NCI-H748 (cell line): ENCODE measurements at regions not wholly inside any gene's neighbourhood (a gene's known extent, or its start where the extent isn't known, plus 50 kb on each side); places are given as distances from the start of the nearest gene placed in this dataset.

Experiments
- DNase-seq: peaks from one replicate; lab custom pipeline; 2025; ENCODE audit not compliant: unreplicated experiment; lab: John Stamatoyannopoulos, UW

- DNase-seq = no peak
These were observed 146.3 kb upstream of the SP8 start for GRCh38 chr7:20932785-20933527.

DNA sequence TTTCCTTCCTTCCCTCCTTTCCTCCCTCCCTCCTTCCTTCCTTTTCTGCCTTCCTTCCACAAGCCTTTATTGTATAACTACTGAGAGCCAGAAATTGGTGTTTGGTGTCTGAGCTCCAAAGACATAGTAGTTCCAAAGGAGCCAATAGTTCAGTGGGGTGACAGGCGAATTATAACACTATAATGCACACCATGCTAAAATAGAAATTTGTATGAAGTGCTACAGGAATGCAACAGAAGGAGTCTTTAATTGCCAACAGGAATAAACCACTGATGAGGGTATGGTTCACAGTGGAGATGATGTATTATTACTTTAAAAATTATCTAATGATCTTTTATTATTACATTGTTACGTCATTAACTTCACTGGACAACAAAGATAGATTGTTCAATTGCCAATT, 158.8 kb upstream of the SP8 start:
- DNase-seq = no peak

DNA sequence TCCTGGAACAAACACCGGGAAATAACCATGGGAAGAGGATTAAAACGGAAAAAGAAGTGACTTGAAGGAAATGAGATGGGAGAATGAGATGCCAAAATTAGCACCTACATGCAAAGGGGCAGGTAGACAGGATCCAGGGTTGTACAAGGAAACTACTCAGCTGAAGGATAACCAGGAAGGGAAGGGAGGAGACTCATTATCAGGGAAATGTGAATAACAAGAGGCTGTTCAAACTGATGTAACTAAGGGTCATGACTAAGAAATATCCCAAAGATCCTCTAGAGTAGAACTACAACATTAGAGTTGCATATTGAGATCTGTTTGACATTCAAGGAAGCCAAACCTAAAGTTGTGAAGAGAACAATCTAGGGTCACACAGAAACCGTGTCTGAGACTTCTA, 166.2 kb upstream of the SP8 start:
- no peak for DNase-seq

DNA sequence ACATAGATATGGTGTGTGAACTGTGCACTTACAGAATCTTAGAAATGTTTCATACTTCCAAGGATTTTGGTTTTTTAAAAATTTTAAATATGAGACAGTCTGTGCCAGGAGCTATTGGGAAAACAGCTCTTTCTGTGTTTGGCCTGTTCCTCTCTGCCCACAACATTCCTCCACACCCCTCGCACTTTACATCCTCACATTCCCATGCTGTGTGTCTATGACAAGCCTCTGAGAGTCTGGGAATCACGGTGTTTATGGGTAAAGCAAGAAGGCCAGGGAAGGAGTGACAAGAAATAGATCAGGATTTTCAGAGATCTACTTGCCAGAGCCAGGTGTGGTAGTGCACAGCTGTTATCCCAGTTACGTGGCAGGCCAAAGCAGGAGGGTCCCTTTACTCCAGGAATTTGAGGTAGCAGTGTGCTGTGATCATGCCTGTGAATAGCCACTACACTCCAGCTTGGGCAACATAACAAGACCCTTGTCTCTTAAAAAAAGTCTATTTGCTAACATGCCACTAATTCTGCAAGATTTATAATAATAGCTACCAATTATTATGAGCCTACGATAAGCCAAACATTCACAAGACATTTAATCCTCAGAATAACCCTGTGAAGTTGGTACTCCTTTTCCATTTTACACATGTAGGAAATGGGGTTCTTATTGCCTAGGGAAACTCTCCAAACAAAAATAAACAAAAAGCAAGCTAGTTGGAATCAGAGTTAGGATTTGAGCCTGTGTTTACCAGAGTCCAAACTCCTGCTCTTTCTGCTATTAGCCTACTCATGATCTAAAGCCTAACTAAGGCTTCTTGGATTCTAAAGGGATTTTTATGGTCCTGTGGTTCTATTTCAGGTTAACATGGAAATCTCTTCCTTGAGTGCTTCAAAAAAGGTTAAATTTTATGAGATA, 168.3 kb upstream of the SP8 start:
- DNase-seq = no peak

DNA sequence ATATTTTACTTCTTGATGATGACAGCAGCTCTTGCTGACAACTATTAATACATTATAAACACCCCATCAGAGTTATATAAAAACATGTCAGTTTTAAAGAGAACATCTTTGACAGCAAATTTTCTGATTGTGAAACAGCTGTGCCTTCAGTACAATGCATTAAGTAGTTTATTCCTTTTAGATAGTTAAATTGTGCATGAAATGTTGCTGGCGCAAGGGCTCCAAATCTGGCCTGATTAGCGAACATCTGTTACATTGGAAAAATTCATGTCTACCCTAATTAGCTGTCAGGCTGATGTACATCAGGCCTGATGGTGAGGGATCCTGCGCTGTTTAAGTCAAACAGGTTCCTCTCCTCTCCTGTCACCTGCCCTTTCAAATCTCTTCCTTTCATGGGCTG, 171.9 kb upstream of the SP8 start:
- peak; percentile 97 for DNase-seq

- peak; percentile 89 for DNase-seq
These were observed 172.6 kb upstream of the SP8 start for GRCh38 chr7:20959281-20959680.

- DNase-seq = peak; percentile 70
These were observed 177.0 kb upstream of the SP8 start for GRCh38 chr7:20963556-20964280.

DNA sequence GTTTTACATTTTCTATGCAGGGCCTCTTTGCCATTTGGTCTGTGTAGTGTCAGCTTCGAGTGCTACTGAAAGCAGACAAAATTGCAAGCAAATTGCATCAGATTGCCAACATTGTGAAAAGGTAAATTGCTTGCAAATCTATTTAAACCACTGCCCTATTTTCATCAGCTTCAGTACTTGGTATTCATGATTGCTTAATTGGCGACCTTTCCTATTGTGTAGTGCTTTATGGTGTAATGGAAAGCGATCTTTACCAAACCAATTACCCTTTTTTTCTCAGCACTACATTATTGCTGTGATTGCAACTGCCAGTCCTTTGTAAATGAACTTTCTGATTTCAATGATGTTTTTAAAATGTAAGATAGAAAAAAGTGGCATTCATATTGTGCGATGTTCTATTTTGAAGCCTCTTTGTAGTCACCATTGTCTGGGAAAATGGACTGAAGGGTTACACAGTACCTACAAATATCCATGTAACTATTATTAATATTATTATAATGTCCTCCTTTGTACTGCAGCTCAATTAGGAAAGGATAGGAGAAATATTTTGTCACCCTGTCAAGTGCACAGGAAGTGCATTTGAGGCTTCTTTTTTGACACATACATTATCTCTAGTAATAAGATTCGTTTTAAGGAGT, 177.7 kb upstream of the SP8 start:
- DNase-seq = peak; percentile 100

DNA sequence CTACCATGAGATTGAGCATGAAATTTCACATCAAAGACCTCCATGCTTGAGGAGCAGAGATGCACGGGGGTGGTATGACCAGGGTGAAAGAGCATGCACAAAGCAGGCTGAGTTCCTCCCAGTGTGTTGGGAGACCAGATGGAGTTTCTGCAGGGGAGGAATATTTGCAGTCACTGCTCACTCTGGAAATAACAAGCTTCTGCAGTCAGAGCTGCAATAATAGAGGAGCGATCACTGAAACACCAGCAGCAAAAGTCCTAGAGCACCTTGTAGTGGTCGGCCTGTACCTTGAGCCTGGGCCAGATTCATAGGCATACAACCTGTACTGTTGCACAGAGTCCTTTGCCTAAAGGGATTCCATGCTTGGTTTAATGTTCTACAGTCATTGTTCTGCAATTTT, 184.5 kb upstream of the SP8 start:
- DNase-seq = no peak

DNA sequence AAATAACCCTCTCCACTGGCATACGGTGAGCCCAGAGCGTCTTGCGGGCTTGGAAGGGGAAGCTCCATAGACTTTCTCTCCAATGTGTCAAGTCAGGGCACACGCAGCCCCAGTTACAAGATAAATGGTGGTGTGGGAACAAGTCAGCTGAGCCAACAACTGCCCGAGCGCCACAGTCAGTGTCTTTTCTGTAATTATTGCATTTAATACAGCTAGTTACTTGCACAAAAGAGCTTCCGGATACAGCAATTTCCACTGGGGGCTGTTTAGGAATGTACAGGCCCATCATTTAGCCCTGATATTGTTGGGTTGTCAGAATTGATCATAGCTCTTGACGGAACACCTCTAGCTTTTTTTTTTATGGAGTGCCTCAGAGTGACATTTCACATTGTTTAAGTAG, 193.5 kb upstream of the SP8 start:
- DNase-seq = peak; percentile 10

DNA sequence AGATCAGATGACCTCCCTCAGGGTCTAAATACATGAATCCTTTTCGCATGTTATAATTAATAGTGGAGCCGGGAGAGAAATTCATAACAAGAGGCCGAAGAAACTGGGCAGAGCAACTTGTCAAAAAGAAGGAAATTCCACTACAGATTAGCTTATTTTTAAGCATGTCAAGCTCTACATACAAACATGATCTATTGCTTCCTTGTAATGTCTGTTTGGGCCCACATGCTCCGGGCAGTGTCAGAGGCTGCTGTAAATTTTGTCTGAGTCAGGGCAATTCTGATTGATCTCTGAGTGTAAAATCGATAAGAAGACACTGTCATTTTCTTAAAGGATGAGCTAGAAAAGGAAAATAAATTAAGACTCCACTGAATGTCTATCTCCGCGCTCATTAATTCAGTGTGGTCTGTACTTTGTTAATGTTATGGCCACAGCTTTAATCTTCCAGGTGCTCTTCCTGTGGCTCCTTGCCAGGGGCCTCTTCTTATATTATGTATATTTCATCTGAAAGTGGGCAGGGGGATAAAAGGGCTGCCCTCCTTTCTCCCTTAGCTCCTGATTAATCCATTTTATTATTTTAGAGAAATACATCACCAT, 194.1 kb upstream of the SP8 start:
- no peak for DNase-seq

DNA sequence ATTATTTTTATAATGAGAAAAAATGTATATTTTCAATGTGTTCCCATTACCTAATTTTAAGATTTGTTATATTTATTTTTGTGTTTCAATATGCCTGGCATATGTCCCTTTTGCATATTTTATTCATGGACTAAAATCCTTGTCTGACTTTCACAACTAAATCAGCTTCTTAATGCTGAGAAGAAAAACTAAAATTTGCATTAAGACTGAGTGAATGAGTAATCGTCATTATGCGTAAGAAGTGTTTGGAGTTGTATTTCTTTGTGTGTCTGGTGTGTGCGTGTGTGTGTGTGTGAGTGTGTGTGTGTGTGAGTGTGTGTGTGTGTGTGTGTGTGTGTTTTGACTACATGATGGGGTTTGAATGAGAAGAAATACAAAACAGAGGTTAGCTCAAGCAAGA, 201.7 kb upstream of the SP8 start:
- DNase-seq = no peak

- peak; percentile 9 for DNase-seq
These were observed 204.9 kb upstream of the SP8 start for GRCh38 chr7:20991544-20991943.

DNA sequence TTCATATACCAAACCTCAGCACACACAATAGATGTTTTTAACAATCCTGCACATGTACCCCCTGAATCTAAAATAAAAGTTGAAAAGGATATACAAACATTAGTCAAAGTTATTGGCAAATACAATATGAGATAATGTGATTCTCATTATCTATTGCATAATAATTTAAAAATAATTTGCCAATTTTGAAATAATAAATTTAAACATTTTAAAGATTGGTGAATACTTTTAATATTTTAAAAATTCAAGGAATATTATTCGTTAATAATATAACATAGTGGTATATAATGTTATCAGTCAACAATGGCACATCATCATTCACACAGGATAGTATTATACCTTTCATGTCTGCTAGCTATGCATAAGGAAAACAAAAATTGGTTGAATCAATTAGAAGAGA, 207.0 kb upstream of the SP8 start:
- DNase-seq = no peak

DNA sequence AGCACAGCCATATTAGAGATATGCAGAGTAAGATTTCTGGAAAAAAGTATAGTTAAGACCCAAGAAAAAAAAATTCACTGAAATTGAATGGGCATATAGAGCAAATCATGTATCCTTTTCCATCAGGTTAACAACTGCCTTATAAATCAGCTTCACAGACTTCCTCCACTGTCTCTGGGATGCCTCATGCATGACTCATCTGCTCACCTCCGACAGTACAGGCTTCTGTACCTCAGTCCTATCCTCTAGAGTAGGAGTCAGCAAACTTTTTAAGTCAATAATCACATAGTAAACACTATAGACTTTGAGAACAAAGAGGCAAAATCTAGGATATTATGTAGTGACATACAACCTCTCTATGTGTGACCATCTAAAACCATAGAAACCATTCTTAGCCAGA, 211.6 kb upstream of the SP8 start:
- no peak for DNase-seq

DNA sequence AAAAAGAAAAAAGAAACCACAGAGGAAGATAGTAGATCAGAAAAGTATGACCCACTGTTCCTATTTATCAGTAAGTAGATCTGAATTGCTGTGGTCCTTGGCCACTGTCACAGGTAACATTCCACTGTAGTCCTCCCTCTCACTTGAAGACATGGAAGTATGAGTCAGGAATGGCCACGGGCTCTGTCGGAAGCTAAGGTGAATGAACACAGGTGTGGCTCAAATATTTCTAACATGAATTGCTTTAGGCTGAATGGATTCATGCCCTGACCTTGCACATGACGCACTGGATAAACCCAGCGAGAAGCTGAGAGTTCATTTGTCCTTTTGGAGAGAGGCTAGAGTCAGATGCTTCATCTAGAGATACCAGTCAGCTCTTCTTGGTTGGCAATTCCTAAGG, 224.5 kb upstream of the SP8 start:
- DNase-seq = no peak

DNA sequence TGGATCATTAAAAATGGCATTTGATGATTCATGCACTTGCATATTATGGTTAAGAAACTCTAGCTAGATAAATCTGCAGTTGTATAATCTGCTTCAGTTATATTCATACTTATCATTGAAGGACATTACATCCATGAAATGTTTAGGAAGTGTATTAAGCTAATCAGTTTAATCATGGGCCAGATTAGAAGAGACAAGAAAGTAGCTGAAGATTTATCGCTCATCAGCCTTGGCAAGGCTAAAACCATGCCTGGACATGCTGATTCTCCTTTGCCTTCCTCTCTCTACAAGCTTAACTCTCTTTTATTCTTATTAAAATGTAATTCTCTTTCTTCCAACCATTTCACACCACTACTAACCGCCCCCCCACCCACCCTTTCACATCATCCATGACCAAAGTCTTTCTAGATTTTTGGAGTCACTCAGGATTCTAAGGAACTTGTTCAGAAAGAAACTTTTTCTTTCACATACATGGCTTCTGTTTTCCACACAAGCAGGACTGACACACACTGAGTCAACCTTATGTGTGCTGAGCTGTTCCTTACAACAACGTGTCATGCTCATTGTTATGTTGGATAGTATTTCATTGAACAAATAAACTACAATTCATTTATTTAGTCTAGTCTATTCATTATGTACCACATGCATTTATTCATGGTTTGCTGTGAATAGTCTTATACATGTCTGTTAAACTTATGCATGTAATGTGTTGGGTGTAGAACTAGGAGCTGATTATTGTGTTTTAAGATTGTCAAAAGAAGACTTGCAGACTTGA, 227.3 kb upstream of the SP8 start:
- peak; percentile 7 for DNase-seq

GRCh38 chr7:21020667-21021066, 234.0 kb upstream of the SP8 start:
- no peak for DNase-seq

GRCh38 chr7:21023841-21024484, 237.3 kb upstream of the SP8 start:
- no peak for DNase-seq

DNA sequence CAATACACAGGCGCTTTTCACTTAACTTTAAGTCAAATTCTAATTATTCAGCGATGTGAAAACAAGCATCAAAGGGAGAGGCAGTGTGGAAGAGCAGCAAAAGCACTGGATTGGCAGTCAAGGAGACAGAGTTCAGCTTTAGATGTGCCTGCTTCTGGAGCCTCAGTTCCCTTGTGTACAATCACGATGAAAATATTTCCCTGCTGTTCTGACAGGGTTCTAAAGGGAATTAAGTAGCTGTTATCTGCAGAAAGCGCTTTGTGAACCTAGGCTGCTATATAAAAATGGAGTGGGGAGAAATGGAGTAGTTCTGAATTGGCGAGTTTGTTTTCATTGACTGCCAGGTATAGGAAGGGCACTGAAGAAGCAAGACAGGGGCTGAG, 237.8 kb upstream of the SP8 start:
- no peak for DNase-seq
